Dermis blood vessel endothelial cell (primary cell): ENCODE measurements at regions not wholly inside any gene's neighbourhood (a gene's known extent, or its start where the extent isn't known, plus 50 kb on each side); places are given as distances from the start of the nearest gene placed in this dataset.

Source experiments
- DNase-seq: peaks from one replicate; pipeline ENCODE4 v3.0.0; 2010

DNA sequence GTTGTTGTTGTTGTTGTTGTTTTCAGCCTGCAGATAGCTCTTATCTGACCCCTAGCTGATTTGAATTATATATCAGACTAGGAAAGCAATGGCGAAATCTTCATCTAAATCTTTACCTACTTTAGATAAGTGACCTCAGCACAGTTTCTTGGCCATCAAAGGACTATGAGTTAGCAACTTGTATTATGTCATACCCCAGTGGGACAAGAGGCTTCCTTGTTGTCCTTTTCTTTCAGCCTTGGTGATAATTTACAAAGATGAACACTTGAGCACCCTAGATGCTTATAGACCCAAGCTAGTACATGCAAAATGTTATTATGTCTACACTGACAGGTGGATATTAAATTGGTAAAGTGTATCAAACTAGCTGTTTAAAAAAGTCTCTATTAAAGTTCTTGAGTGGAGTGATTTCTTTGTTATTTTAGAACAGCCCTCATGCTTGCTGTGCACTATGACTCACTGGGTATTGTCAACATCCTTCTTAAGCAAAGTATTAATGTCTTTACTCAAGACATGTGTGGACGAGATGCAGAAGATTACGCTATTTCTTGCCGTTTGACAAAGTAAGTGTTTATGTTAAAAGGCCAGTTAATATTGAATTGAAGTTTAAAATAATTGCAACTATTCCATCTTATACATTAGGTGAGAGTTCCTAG is 56.6 kb upstream of the ZNF519 start:
- peak; percentile 52 for DNase-seq
